GM12874 (cell line): ENCODE measurements at regions not wholly inside any gene's neighbourhood (a gene's known extent, or its start where the extent isn't known, plus 50 kb on each side); places are given as distances from the start of the nearest gene placed in this dataset.

Source experiments
- TF ChIP-seq, protein P1 (sequence below): IDR thresholded peaks from 2 replicates; pipeline ENCODE4 v1.5.1; 2011; ENCODE audit warnings: low read depth, mild to moderate bottlenecking, control low read depth, low read length, moderate library complexity; ENCODE audit not compliant: insufficient read depth

DNA sequence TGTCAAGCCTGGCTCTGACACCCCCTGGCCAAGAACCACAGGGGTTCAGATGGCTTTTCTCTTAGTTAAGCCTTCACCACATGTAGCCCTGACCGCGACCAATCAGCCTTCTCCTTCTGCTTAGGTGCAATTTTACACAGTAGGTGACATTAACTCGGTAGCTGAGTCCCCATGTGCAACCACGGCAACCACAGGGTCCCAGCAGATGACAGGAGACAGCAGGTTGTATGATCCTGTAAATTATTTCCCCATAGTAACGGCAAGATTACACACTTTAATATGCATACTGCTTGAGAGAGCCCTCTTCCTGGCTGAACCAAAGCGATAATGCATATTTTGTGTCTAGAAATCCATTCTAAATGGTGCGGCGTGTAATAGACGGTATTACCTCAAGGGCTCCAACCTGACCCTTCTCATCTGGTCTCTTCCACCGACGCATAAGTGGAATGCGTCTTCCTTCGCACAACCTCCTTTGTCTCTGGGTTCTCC, 458.7 kb upstream of the ZFHX3 start:
- TF ChIP-seq, protein P1, sequence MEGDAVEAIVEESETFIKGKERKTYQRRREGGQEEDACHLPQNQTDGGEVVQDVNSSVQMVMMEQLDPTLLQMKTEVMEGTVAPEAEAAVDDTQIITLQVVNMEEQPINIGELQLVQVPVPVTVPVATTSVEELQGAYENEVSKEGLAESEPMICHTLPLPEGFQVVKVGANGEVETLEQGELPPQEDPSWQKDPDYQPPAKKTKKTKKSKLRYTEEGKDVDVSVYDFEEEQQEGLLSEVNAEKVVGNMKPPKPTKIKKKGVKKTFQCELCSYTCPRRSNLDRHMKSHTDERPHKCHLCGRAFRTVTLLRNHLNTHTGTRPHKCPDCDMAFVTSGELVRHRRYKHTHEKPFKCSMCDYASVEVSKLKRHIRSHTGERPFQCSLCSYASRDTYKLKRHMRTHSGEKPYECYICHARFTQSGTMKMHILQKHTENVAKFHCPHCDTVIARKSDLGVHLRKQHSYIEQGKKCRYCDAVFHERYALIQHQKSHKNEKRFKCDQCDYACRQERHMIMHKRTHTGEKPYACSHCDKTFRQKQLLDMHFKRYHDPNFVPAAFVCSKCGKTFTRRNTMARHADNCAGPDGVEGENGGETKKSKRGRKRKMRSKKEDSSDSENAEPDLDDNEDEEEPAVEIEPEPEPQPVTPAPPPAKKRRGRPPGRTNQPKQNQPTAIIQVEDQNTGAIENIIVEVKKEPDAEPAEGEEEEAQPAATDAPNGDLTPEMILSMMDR = no peak

DNA sequence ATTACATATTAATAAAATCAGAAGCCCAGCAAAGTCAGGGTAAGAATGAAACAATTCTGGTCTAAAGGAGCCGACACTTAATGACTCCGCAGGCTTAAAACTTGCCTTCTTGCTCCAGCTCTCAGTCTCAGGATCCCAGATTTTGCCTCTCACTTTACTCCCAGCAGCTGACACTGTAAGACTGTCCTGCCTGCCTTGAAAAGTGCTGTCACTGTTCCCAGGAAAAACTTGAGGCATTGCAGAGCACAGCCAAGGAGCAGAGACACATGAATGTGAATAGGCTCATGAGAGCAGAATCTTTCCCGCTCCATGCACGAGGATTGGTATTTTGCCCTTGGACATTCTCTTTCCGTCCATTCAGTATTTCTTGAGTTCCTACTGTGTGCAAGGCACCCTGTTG, 457.6 kb upstream of the ZFHX3 start:
- TF ChIP-seq, protein P1 = no peak

DNA sequence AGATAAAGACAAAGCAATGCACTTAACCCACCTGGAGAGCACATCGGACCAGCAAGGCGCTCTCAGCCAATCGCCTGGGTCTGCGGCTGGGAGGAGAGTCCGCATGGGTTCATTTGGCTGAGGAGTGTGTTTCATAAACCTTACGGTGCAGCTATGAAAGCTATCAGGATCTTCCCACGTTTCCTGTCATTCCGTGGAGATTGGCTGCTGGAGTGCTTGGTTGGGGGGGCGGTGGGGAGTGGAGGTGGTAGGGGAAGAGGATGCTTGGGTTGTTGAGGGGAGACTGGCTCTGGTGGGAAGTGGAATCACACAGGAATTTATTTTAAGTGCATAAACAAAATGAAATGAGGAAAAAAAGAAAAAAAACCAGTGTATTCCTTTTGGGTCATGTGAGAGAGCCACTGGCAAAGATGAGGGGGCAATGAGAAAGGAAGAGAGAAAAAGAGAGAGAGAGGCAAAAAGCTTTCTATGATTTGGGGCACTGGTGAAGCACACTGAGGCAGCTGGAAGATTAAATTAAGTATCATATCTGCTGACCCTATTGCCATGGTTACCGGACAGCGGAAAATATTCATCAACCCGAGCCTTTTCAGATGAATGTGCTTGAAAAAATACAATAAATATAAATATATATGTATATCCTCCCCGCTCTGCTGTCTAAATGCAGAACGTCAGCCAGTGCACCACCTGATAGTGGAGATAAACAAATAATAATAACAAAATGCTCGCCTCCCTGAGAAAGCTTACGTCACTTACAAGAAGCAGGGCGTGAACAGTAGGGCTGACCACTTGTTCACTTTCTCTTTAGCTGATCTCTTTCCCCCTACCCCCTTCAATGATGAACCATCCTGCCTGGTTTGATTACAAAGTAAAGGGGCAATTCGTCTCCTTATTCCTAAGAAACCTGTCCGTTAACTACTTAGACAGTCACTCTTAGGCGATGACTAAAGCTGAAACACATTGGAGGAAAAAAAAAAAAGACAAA, 457.0 kb upstream of the ZFHX3 start:
- TF ChIP-seq, protein P1 = no peak

DNA sequence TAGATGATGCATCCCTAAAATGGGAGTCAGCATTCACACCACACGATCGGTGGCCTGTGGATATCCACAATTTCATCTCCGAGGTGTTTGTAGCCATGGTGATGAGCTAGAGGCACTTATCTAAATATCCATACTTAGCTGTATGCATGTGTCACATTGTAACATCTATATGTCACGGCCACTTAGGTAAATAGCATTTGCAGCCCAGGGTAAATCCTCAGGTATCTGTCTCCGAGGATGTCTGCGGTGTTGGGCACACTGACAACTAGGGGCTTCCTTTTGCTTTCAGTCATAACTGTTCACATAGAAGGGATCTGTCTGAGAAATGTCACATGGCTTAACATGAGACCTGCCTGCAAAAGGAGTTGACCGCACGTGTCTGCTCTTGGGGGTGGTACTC, 455.2 kb upstream of the ZFHX3 start:
- TF ChIP-seq, protein P1 = no peak

DNA sequence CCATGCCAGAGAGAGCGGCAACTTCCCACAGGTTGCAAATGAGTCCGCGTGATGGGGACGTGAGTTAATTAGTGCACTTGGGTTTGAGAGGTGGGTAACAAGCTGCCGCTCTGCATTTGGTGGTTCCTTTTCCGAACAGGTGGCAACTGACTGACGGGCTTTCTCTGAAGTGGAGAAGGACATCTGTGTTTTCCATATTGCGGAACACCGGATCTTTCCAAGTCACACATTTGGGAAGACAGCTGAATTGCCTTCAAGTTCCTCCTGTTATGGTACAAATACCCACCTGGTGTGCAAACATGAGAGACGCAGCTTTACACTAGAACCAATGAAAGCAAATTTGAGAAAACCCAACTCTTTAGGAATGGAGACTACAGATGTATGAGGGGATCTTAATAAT, 451.3 kb upstream of the ZFHX3 start:
- TF ChIP-seq, protein P1 = no peak

DNA sequence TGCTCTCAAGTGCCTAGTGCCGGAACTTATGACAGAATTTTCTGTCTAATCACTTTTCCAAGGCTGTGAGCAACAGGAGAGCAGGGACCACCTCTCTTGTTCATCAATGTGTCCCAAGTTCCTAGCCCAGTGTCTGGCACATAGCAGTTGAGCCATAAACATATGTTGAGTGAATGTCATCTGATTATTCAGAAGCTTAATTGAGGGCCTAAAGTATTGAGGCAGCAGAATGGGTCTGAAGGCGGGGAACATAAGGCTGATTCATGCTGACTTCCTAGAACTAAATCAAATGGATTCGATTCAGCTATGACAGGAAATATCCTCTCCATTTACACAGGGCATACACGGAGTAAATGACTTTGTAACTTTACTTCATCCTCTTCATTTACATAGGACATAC, 438.0 kb upstream of the ZFHX3 start:
- TF ChIP-seq, protein P1 = no peak

DNA sequence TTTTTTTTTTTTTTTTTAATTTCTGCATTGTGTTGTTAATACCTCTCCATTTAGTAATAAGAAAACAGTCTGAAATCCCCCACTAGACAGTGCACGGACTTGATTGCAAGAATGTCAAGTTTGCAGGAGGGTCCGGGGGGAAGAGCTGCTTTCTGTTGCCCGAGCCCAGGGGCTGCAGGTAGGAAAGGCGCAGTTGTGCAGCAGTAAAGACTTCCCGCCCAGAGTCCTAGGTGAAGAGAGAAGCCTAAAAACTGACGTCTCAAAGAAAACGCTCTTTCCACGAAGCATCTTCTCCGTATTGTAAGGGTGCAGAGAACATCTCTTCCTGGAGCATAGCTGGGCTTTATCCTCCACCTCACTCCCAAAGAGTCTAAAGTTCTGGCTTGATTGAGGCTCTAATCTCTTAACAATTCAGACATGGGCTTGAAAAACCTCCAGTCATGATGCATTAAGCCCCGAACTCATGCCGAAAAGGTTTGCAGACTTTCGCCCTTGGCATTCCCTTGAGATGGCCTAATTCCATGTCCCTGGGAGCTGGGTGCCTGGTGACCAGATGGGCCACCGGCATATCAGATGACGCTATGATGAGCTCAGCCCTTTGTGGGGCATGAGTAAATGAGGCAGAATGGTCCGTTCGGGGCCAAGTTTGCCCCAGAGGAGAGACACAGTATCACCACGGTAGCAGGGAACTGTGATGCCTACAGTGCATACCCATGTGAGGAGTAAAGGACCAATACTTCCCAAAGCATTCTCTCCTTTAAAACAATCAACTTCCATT, 436.2 kb upstream of the ZFHX3 start:
- TF ChIP-seq, protein P1 = no peak
